Caco-2 (cell line): ENCODE measurements at regions not wholly inside any gene's neighbourhood (a gene's known extent, or its start where the extent isn't known, plus 50 kb on each side); places are given as distances from the start of the nearest gene placed in this dataset.

Source experiments
- BruUV-seq: library from RNA; stranded (reverse); fragments of 400-500 nt; replicated peaks from 2 replicates; lab custom pipeline; 2021; lab: Mats Ljungman, UMichigan
- CTCF ChIA-PET: fragments of 300-600 bp; sonication (Branson Sonifier 250); formaldehyde crosslinking; loops from one replicate; lab custom pipeline; 2022; ENCODE audit warnings: antibody characterized with exemption; lab: Charles Lee
- POLR2A ChIA-PET: fragments of 300-600 bp; sonication (Branson Sonifier 250); formaldehyde crosslinking; loops from one replicate; lab custom pipeline; 2022; ENCODE audit warnings: antibody characterized with exemption; lab: Charles Lee
- DNase-seq, 2 experiments: peaks; one replicate each; pipeline versions ENCODE4 v3.0.0 to v3.0.0-alpha.2; 2020 to 2022
- H3K27me3 ChIP-seq: replicated peaks from 2 replicates; pipeline ENCODE4 v1.6.0; 2011; ENCODE audit warnings: low read length; ENCODE audit not compliant: control insufficient read depth, insufficient read depth
- H3K36me3 ChIP-seq: 2 replicates; pipeline ENCODE4 v1.5.1; 2011; ENCODE audit warnings: low read length; ENCODE audit not compliant: control insufficient read depth, insufficient read depth
- H3K4me1 ChIP-seq: fragments of 250-450 bp; sonication (Bioruptor Pico); 2 replicates; pipeline ENCODE4 v1.5.1; 2020; ENCODE audit warnings: mild to moderate bottlenecking
- H3K4me3 ChIP-seq: 2 replicates; pipeline ENCODE4 v1.5.1; 2011; ENCODE audit warnings: low read depth, mild to moderate bottlenecking, control low read depth, low read length
- H3K9me3 ChIP-seq: fragments of 250-450 bp; sonication (Bioruptor Pico); 2 replicates; pipeline ENCODE4 v1.5.1; 2020; ENCODE audit warnings: mild to moderate bottlenecking, moderate library complexity
- H3K27ac Mint-ChIP-seq: one replicate; pipeline ENCODE4 v1.8.0; 2022; ENCODE audit warnings: mixed read lengths; ENCODE audit not compliant: unreplicated experiment
- H3K27me3 Mint-ChIP-seq: one replicate; pipeline ENCODE4 v1.8.0; 2022; ENCODE audit warnings: mixed read lengths; ENCODE audit not compliant: insufficient read depth, unreplicated experiment
- H3K36me3 Mint-ChIP-seq: one replicate; pipeline ENCODE4 v1.8.0; 2022; ENCODE audit warnings: mild to moderate bottlenecking, mixed read lengths; ENCODE audit not compliant: insufficient read depth, unreplicated experiment
- H3K4me1 Mint-ChIP-seq: one replicate; pipeline ENCODE4 v1.8.0; 2022; ENCODE audit warnings: low read depth, mixed read lengths; ENCODE audit not compliant: unreplicated experiment
- H3K4me3 Mint-ChIP-seq: one replicate; pipeline ENCODE4 v1.8.0; 2022; ENCODE audit warnings: mild to moderate bottlenecking, moderate library complexity, mixed read lengths; ENCODE audit not compliant: unreplicated experiment
- H3K9me3 Mint-ChIP-seq: one replicate; pipeline ENCODE4 v1.8.0; 2022; ENCODE audit warnings: mixed read lengths; ENCODE audit not compliant: unreplicated experiment
- intact Hi-C: fragments of 100-400 bp; cut with micrococcal nuclease; formaldehyde crosslinking; loops from one replicate; pipeline ENCODE4 v1.10.0; 2022; ENCODE audit not compliant: unreplicated experiment
- TF ChIP-seq, protein P1 (sequence below), 2 experiments: fragments of 200-600 bp in 1 of 2; IDR thresholded peaks; 1 replicate in 1 of 2; 2 replicates in 1 of 2; pipeline versions ENCODE4 v1.5.1 to v1.8.0; 2011 to 2022; ENCODE audit warnings: antibody characterized with exemption in 1 of 2, control low read depth in 1 of 2, inconsistent platforms in 1 of 2, low read depth in 1 of 2, low read length in 1 of 2, mild to moderate bottlenecking in 1 of 2, moderate library complexity in 1 of 2; ENCODE audit not compliant: insufficient read depth in 1 of 2, severe bottlenecking in 1 of 2, unreplicated experiment in 1 of 2

DNA sequence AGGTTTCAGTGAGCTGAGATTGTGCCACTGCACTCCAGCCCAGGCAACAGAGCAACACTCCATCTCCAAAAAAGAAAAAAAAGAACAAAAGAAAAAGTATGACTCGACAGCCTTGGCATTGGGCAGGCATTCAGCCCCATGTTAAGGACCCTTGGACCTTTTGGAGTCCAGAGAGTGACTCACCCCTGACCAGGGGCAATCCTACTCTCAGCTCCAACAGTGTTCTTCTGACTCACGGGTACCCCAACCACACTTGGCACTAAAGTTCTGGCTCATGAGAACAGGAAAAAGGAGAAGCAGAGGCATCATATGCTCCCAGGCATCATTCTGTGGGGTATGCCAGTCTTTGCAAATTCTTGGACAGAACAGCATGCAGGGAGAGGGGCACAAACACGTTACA lies 252.4 kb upstream of the HES1 start:
- H3K4me1 Mint-ChIP-seq = peaks cover 42% of the 10 kb centered on the region
- BruUV-seq = no TSS peak
- no peaks in the 10 kb centered on the region for H3K27me3 Mint-ChIP-seq
- ChIA-PET CTCF (no interaction called here), POLR2A (no interaction called here)
- H3K4me3 Mint-ChIP-seq = no peak overlapping the region
- Histone ChIP-seq H3K36me3 (no peaks in the 10 kb centered on the region; the same call in 1 of the 2 replicates), H3K27me3 (no peaks in the 10 kb centered on the region), H3K4me3 (no peak overlapping the region), H3K9me3 (no peaks in the 10 kb centered on the region), H3K4me1 (peaks cover 46% of the 10 kb centered on the region)
- intact Hi-C loops = no loop called here
- no peak for DNase-seq
- no peaks in the 10 kb centered on the region for H3K9me3 Mint-ChIP-seq
- H3K27ac Mint-ChIP-seq = no peak overlapping the region
- H3K36me3 Mint-ChIP-seq = peaks cover 5% of the 10 kb centered on the region
- TF ChIP-seq, protein P1, sequence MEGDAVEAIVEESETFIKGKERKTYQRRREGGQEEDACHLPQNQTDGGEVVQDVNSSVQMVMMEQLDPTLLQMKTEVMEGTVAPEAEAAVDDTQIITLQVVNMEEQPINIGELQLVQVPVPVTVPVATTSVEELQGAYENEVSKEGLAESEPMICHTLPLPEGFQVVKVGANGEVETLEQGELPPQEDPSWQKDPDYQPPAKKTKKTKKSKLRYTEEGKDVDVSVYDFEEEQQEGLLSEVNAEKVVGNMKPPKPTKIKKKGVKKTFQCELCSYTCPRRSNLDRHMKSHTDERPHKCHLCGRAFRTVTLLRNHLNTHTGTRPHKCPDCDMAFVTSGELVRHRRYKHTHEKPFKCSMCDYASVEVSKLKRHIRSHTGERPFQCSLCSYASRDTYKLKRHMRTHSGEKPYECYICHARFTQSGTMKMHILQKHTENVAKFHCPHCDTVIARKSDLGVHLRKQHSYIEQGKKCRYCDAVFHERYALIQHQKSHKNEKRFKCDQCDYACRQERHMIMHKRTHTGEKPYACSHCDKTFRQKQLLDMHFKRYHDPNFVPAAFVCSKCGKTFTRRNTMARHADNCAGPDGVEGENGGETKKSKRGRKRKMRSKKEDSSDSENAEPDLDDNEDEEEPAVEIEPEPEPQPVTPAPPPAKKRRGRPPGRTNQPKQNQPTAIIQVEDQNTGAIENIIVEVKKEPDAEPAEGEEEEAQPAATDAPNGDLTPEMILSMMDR (IDR thresholded peaks at IDR 0.05; ENCODE audit: insufficient read depth in 1 of 2, low read depth in 1 of 2, low read length in 1 of 2, severe bottlenecking in 1 of 2, unreplicated experiment in 1 of 2) = no peak

DNA sequence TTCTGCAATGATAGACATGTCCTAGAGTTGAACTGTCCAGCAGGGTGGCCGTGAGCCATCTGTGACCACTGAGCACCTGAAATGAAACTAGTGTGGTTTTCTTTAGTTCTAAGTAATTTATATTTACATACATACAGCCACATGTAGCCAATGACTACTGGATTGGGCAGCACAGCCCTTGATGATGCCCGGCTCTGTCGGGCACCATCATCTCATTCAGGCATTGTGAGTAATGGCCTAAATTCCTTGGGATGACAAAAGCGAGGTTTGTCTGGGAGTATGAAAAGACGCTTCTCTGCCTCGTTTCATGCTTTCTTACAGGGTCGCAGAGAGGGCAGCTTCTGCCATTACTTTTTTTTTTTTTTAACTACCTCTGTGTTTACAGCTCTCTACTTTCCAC lies 251.9 kb upstream of the HES1 start:
- H3K4me1 Mint-ChIP-seq = peaks cover 40% of the 10 kb centered on the region
- H3K4me1 ChIP-seq = peaks cover 41% of the 10 kb centered on the region
- no TSS peak for BruUV-seq
- no peaks in the 10 kb centered on the region for H3K9me3 Mint-ChIP-seq
- DNase-seq = no peak
- no peaks in the 10 kb centered on the region for H3K9me3 ChIP-seq
- ChIA-PET CTCF (no interaction called here), POLR2A (no interaction called here)
- H3K27me3 ChIP-seq = no peaks in the 10 kb centered on the region
- H3K36me3 ChIP-seq = no peaks in the 10 kb centered on the region; the same call in 1 of the 2 replicates
- TF ChIP-seq, protein P1 (IDR thresholded peaks at IDR 0.05; ENCODE audit: insufficient read depth in 1 of 2, low read depth in 1 of 2, low read length in 1 of 2, severe bottlenecking in 1 of 2, unreplicated experiment in 1 of 2) = no peak
- H3K4me3 ChIP-seq = no peak overlapping the region
- H3K27me3 Mint-ChIP-seq = no peaks in the 10 kb centered on the region
- H3K36me3 Mint-ChIP-seq = peaks cover 5% of the 10 kb centered on the region
- no peak overlapping the region for H3K4me3 Mint-ChIP-seq
- intact Hi-C loops = no loop called here
- no peak overlapping the region for H3K27ac Mint-ChIP-seq

DNA sequence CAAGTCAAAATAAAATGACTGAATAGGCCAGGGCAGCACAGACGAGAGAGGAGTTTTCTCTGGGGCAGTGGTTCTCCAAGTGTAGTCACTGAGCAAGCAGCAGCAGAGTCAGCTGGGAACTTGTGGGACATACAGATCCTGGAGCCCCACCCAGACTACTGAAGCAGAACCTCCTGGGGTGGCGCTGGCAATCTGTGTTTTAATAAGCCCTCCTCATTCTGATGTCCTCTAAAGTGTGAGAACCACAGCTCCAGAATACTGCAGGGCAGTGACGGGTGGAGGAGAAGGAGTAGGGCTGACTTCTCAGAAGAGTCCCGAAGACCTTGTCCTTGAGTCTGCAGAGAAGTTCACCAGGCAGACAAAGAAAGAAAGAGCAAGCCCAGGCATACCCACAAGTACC lies 251.3 kb upstream of the HES1 start:
- Mint-ChIP-seq H3K9me3 (no peaks in the 10 kb centered on the region), H3K4me1 (peaks cover 33% of the 10 kb centered on the region), H3K4me3 (no peak overlapping the region), H3K27ac (no peak overlapping the region), H3K36me3 (peaks cover 5% of the 10 kb centered on the region), H3K27me3 (no peaks in the 10 kb centered on the region)
- DNase-seq = no peak
- no peaks in the 10 kb centered on the region for H3K9me3 ChIP-seq
- H3K36me3 ChIP-seq = no peaks in the 10 kb centered on the region; the same call in 1 of the 2 replicates
- BruUV-seq = no TSS peak
- H3K4me3 ChIP-seq = no peak overlapping the region
- TF ChIP-seq, protein P1 (IDR thresholded peaks at IDR 0.05; ENCODE audit: insufficient read depth in 1 of 2, low read depth in 1 of 2, low read length in 1 of 2, severe bottlenecking in 1 of 2, unreplicated experiment in 1 of 2) = no peak
- CTCF ChIA-PET = no interaction called here
- POLR2A ChIA-PET = no interaction called here
- H3K27me3 ChIP-seq = no peaks in the 10 kb centered on the region
- intact Hi-C loops = no loop called here
- H3K4me1 ChIP-seq = peaks cover 35% of the 10 kb centered on the region
